ENCODE measurements at regions not wholly inside any gene's neighbourhood (a gene's known extent, or its start where the extent isn't known, plus 50 kb on each side); places are given as distances from the start of the nearest gene placed in this dataset.

DNA sequence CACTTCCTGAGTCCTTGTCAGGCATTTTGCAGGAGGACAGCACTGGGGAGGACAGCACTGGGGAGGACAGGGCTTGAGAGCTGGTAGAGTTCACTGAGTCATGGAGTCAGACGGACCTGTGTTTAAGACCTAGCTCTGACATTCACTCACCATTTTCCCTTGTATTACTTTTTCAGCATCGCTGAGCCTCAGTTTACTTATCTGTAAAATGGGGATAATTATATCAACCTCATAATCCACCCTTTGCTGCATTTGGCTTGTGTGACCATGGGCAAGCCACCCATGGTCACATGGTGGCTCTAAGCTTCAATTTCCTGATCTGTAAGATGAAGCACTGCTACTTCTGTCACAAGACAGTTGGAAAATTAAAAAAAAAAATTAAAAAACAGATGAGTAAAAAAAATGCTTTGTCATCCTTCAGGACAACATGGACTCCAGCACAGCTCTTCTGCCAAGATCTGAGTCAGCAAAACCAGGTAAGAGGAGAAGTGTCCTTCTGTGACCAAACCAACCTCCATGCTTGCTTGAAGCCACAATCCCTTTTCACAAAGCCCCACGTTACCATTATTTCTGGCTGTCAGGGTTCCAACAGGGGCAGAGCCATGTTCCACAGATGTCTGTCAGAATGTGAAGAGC is 275.5 kb downstream of the RAB28 start:
- TF ChIP-seq, protein P1, sequence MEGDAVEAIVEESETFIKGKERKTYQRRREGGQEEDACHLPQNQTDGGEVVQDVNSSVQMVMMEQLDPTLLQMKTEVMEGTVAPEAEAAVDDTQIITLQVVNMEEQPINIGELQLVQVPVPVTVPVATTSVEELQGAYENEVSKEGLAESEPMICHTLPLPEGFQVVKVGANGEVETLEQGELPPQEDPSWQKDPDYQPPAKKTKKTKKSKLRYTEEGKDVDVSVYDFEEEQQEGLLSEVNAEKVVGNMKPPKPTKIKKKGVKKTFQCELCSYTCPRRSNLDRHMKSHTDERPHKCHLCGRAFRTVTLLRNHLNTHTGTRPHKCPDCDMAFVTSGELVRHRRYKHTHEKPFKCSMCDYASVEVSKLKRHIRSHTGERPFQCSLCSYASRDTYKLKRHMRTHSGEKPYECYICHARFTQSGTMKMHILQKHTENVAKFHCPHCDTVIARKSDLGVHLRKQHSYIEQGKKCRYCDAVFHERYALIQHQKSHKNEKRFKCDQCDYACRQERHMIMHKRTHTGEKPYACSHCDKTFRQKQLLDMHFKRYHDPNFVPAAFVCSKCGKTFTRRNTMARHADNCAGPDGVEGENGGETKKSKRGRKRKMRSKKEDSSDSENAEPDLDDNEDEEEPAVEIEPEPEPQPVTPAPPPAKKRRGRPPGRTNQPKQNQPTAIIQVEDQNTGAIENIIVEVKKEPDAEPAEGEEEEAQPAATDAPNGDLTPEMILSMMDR (IDR thresholded peaks at IDR 0.05): no peak
- no peak for TF ChIP-seq EP300 (IDR thresholded peaks at IDR 0.05)
